ENCODE measurements at regions not wholly inside any gene's neighbourhood (a gene's known extent, or its start where the extent isn't known, plus 50 kb on each side); places are given as distances from the start of the nearest gene placed in this dataset.

GRCh38 chr11:129590753-129591475, 215.3 kb downstream of the BARX2 start:
- DNase-seq (ENCODE audit: low read depth in 1 of 2, low spot score in 1 of 2): no peak

GRCh38 chr11:129591527-129591926, 215.9 kb downstream of the BARX2 start:
- DNase-seq (ENCODE audit: low read depth in 1 of 2, low spot score in 1 of 2): no peak

DNA sequence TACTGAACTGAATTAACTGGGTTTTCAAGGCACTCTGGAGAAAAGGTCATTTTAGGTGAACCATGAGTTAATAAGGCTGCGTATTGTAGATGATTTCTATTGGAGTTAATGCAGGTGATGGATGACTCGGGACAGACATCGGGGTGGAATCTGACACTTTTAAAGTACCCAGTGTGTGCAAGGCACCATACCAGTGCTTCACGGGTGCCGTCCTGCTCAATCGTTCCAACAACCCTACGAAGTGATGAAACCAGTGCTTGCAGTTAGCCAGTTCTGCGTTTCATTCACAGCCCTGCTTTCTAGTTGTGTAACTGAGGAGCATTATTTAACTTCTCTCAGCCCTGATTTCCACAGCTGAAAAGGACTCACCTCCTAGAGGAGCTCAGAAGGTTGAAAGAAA, 216.5 kb downstream of the BARX2 start:
- no peak for DNase-seq (ENCODE audit: low read depth in 1 of 2, low spot score in 1 of 2)

DNA sequence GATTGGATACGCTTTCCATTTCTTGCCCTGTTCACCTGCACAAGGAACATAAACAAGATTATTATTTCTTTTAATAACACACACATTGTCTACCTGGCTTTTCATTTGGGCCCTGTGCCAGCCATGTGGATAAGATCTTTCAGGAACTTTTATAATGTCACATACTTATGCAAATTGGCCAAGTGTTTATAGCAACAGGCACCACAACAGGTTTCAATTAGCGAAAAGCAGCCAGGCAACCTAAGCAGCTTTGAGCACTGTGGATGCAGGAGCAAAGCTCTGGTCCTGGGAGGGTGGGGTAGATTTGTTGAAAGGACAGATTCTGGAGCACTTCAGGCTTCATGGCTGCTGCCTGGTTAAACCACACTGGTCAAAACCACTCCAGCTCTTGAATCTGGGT, 217.4 kb downstream of the BARX2 start:
- no peak for DNase-seq (ENCODE audit: low read depth in 1 of 2, low spot score in 1 of 2)

GRCh38 chr11:129595038-129595962, 219.7 kb downstream of the BARX2 start:
- no peak for DNase-seq (ENCODE audit: low read depth in 1 of 2, low spot score in 1 of 2)

- no peak for DNase-seq (ENCODE audit: low read depth in 1 of 2, low spot score in 1 of 2)
Observed at GRCh38 chr11:129596351-129596750, 219.3 kb upstream of the TMEM45B start.

DNA sequence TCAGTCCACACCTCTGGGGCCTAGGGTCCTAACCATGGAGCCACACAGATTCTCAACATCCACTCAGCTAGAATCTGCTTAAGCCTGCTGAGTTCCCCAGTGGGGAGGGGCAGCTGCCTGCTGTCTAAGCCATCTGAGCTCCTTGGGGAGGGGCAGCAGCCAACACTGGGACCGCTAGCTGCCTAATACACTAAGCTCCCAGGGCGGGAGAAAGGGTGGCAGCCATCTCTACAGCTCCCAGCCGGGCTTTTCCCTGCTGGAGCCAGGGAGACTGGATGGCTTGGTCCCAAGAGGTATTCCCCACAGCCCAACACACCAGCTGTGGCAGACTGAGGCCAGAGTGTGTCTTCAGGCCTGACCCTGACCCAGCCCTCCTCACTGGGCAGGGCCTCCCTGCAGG, 217.3 kb upstream of the TMEM45B start:
- no peak for DNase-seq (ENCODE audit: low read depth in 1 of 2, low spot score in 1 of 2)

DNA sequence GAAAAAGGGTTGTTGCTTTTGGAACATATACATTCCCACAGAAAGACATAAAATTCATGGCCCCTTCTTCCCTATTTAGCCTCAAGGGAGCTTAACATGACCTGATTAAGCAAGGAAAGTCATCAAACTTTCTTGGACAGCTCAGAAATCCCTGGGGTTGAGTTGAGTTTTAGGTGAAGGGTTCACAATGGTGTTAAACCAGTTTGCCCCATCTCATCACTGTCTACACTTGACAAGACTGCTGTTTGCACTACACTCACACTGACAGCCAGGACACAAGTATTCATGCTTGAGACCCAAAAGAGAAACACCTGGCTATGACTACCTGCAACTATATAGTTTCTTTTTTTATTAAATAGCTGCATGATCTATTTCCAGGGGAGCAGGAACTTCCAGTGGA, 209.8 kb upstream of the TMEM45B start:
- DNase-seq (ENCODE audit: low read depth in 1 of 2, low spot score in 1 of 2): no peak

DNA sequence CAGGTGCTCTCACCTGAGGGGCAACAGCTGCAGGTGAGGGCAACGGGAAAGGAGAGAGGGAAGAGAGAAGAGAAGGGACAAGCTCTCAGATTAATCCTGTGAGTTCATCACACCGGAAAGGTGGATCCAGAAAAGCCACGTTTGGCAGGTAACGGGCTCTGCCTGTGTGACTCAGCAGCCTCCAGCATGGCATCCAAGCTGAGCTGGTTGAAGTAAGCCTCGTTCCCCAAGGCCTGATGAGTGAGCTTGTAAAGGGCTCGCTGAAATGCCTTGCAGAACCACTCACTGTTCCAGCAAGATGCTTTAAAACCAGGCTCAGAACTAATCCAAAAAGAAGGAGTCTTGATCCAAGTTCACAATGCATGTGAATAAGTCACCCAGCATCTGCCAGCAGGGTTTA, 206.9 kb upstream of the TMEM45B start:
- DNase-seq (ENCODE audit: low read depth in 1 of 2, low spot score in 1 of 2): no peak

GRCh38 chr11:129610125-129610524, 205.5 kb upstream of the TMEM45B start:
- DNase-seq (ENCODE audit: low read depth in 1 of 2, low spot score in 1 of 2): no peak

DNA sequence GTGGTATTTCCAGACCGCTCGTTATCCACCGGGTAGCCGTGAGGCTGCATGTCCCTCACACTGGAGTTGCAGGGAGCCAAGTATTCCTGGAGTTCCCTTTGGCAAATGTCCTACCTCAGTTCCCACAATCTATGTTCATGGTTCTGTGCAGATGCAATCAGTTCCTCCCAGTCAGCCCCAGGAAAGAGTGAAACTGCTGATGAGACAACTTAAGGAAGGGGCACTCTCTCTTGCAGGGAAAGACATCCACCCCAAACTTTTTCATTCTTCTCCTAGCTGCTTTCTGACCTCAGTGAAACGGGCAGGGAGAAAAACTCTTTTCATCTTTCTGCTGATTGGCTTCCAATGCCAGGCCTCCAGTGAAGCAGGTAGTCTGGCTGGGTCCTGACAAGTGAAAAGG, 205.1 kb upstream of the TMEM45B start:
- no peak for DNase-seq (ENCODE audit: low read depth in 1 of 2, low spot score in 1 of 2)

DNA sequence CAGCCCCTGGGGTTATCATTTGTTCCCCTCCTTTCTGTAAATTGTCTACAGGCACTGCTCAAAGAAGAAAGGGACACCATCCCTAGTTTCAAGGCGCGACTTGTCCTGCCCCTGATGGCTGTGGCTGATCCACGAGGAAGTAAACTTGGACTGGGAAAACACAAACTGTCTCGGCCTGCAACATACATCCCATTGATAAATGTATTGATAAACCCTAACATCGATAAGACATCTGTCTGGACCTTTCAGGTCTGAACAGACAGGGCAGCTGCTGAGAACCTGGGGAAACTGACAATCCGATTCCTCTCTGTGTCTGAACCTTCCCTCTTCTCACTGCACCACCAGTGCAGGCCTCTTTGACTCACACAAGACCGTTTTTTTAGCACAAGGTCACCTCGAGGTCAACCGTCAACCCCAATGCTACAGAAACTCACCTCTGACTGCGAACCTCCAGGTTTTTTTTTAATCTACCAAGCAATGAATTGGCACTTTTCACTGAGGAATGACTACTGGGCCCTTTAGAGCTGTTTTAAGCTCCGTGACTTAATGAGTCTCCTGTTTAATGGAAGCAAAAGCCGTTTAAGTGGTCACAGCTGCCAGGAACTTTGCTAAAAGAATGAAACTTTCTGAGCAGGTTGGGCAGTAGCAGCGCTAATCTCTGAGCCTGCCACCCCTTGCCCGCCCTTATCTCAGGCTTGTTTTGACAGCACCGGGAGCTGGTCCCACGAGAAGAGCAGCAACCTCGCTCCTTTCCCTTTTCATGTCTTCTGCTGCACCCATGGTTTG, 203.8 kb upstream of the TMEM45B start:
- DNase-seq (ENCODE audit: low read depth in 1 of 2, low spot score in 1 of 2): no peak

- DNase-seq (ENCODE audit: low read depth in 1 of 2, low spot score in 1 of 2): no peak
Observed at GRCh38 chr11:129612447-129612961, 203.1 kb upstream of the TMEM45B start.

GRCh38 chr11:129613071-129613470, 202.6 kb upstream of the TMEM45B start:
- DNase-seq (ENCODE audit: low read depth in 1 of 2, low spot score in 1 of 2): no peak

DNA sequence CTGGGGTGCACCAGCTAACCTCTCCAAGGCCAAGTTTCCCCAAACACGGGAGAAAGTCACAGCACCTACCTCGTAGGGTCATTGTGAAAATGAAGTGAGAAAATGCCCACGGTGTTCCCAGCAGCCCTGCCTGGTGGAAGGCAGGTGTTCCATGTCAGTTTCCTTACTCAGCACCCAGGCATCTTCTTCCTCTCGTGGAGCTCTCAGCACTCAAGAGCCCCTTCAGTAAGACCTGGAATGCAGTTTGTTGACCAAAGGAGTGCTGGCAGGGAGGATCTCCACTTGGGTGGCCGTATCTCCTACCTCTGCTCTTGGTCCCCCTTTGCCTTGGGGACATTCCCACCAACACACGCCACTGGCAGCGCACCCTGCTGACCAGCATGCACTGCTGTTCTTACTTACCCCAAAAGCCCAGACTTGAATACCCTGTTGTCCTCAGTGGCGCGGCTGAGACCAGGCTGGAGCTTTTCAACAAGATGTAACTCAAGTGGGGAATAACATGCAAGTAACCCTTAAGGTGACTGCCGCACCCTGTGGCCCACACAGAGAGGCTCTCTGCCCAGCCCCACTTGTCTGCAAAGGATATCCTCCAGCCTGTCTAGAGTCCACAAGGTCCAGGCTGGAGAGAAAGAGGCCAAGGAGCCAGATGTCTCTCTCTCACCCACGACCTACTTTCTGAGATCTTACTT, 201.2 kb upstream of the TMEM45B start:
- no peak for DNase-seq (ENCODE audit: low read depth in 1 of 2, low spot score in 1 of 2)

DNA sequence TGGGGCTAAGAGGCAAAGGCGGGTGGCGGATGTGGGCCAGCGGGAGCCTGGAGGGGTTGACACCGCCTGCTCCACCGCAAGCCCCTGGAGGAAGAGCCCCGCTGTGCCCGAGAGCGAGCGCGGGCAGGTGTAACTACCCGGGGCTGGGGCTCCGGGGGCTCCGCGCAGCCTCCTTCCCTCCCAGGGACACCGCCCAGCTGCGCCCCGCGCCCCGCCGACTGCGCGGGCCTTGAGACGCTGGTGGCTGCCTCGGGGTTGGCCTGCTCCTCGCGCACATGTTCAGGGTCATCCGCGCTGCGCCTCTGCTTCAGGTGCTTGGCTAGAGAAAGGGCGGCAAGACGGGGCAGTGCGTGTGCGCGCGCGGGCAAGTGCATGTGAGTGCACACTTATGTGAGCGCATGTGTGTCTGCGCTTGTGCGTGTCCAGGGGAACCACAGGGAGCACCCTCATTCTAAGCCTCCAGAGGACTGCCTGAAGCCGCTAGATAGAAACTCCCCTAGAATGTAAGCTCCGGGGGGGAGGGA, 197.5 kb upstream of the TMEM45B start:
- no peak for DNase-seq (ENCODE audit: low read depth in 1 of 2, low spot score in 1 of 2)

DNA sequence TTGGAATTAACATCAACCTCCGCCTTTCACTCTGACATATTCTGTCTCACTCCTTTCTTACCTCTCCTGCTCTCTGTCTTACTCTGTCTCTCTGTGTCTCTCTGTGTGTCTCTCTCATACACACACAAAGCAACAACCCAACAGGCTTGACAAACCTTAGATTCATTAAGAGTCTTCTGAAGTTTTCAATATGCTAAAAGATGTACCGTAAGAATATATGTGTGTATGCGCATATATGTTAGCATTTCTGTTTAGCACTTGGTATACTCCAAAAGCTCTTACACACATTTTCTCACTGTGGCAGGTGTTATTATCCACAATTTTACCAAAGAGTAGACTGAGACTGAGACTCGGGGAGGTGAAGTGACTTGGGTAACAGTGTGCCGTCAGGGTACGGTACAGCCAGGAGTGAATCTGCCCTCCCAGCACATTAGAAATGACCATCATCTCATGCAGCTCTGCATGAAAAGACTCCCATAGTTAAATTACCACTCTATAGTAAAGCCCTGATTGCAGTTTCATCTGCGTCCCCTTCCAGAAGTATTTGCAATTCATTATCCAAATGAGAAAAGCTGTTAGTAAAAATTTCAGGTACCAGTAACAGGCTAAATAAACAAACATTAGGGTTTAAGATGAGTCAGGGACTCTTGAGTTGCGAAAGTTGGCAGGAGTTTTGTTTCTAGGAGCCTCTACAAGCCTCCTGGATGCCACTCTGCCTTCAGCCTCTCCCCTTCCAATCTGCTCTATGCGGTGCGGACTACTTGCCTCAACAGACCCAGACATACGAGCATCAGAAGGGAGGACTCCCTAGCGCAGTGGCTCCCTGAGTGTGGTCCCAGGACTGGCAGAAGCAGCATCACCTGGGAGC, 195.2 kb upstream of the TMEM45B start:
- DNase-seq (ENCODE audit: low read depth in 1 of 2, low spot score in 1 of 2): no peak

DNA sequence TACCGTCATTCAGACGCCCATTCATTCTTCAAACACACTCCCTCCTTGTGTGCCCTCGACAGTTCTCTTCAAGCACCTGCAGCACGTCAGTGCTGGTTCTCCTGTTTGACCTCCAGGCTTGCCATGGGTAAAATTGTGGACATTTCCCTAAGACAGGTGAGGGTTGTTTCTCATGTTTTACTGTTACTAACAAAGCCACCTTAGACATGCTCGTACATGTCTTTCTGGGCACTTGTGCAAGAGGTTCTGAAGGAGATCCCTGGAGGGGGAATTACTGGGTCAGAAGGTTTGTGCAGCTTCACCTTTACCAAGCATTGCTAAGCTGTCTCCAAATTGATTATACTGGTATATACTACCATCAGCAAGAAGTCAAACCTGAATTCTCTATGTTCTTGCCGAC, 189.7 kb upstream of the TMEM45B start:
- no peak for DNase-seq (ENCODE audit: low read depth in 1 of 2, low spot score in 1 of 2)

DNA sequence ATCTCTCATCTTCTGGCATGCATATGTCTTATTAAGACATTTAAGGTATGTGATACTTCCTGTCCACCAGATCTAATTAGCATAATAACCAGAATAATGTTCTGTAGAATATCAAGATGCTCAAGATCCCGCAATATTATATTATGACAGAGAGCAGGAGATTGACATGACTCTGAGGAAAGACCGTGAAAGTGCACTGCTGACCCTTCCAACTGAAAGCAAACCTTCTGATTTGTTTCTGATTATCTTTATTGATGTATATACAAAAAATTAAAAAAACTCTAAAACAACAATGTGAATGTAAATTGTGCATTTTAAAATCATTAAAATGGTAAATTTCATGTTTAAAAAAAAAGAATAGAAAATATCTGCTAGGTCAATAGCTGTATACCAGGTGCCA, 184.4 kb upstream of the TMEM45B start:
- no peak for DNase-seq (ENCODE audit: low read depth in 1 of 2, low spot score in 1 of 2)

DNA sequence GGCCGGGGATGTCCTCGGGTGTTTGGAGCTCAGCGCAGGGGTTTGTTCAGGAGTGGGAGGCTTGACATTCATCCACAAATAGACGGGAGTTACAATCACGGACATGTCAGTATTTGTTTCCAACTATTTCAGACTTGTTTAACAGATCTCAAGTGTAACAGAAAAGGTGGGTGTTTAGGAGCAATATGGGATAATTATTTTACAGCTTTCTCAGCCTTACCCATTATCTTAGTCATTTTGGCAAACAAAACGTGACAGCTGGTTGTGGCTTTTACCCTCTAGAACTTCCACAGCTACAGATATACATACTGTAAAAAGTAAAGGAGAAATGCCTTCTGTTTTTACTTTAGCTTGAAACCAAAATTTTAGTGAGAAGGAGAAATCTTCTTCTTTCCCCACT, 178.7 kb upstream of the TMEM45B start:
- DNase-seq (ENCODE audit: low read depth in 1 of 2, low spot score in 1 of 2): no peak
